Endothelial cell of umbilical vein (primary cell): ENCODE measurements at regions not wholly inside any gene's neighbourhood (a gene's known extent, or its start where the extent isn't known, plus 50 kb on each side); places are given as distances from the start of the nearest gene placed in this dataset.

Source experiments
- BruUV-seq: library from RNA; stranded (reverse); fragments of 400-500 nt; replicated peaks from 2 replicates; lab custom pipeline; 2021; lab: Mats Ljungman, UMichigan
- CTCF ChIA-PET: fragments of 300-600, 350-600 bp; sonication (Branson Sonifier 250); formaldehyde crosslinking; loops from one replicate; lab custom pipeline; 2021; ENCODE audit warnings: antibody characterized with exemption, inconsistent platforms; lab: Charles Lee
- POLR2A ChIA-PET: fragments of 300-600, 350-600 bp; sonication (Branson Sonifier 250); formaldehyde crosslinking; loops from one replicate; lab custom pipeline; 2021; ENCODE audit warnings: antibody characterized with exemption, inconsistent platforms; lab: Charles Lee
- DNase-seq: peaks from one replicate; pipeline ENCODE4 v3.0.0-alpha.2; 2011; ENCODE audit warnings: low read depth, low spot score
- FAIRE-seq: peaks from 2 replicates; lab custom pipeline; 2011; peaks lifted over from hg19 to GRCh38; lab: Jason Lieb, UNC
- H2AFZ ChIP-seq: 2 replicates; pipeline ENCODE4 v1.6.0; 2012; ENCODE audit warnings: low read depth, low read length, control low read depth, inconsistent platforms
- H3K27ac ChIP-seq: 2 replicates; pipeline ENCODE4 v1.5.1; 2011; ENCODE audit warnings: low read depth, mild to moderate bottlenecking, control low read depth, low read length, moderate library complexity; ENCODE audit not compliant: insufficient read depth
- H3K27me3 ChIP-seq, 2 experiments: 2 replicates each; pipeline versions ENCODE4 v1.6.0 to v1.6.1; 2011; ENCODE audit warnings: low read length in 2 of 2, mixed read lengths in 1 of 2; ENCODE audit not compliant: control insufficient read depth in 2 of 2, insufficient read depth in 2 of 2
- H3K36me3 ChIP-seq, 2 experiments: 2 replicates in 1 of 2; 3 replicates in 1 of 2; pipeline ENCODE4 v1.5.1; 2011; ENCODE audit warnings: low read length in 2 of 2, mild to moderate bottlenecking in 1 of 2, moderate library complexity in 1 of 2; ENCODE audit not compliant: control insufficient read depth in 2 of 2, insufficient read depth in 2 of 2; ENCODE audit errors: extremely low read depth in 1 of 2
- H3K4me1 ChIP-seq: 3 replicates; pipeline ENCODE4 v1.5.1; 2011; ENCODE audit warnings: mild to moderate bottlenecking, low read length; ENCODE audit not compliant: control insufficient read depth, insufficient read depth; ENCODE audit errors: extremely low read depth
- H3K4me2 ChIP-seq: 2 replicates; pipeline ENCODE4 v1.6.1; 2011; ENCODE audit warnings: low read length, control low read depth, mixed read lengths; ENCODE audit not compliant: insufficient read depth
- H3K4me3 ChIP-seq, 3 experiments: fragments of 200-600 bp in 1 of 3; sonication (generic), shearing (Covaris generic) in 1 of 3; replicated peaks in 1 of 3; 2 replicates each; pipeline ENCODE4 v1.5.1; 2011 to 2016; ENCODE audit warnings: control low read depth in 3 of 3, low read length in 3 of 3, mild to moderate bottlenecking in 2 of 3, inconsistent platforms in 1 of 3, low read depth in 1 of 3, moderate library complexity in 1 of 3; ENCODE audit not compliant: insufficient read depth in 1 of 3
- H3K79me2 ChIP-seq: 2 replicates; pipeline ENCODE4 v1.6.0; 2012; ENCODE audit warnings: low read length, inconsistent platforms; ENCODE audit not compliant: control insufficient read depth, insufficient read depth
- H3K9ac ChIP-seq: replicated peaks from 2 replicates; pipeline ENCODE3; 2011; ENCODE audit warnings: low read length, control low read depth; ENCODE audit not compliant: insufficient read depth; ENCODE audit errors: extremely low read depth
- H3K9me1 ChIP-seq: replicated peaks from 3 replicates; pipeline ENCODE4 v1.6.0; 2011; ENCODE audit warnings: mild to moderate bottlenecking, low read length; ENCODE audit not compliant: control insufficient read depth, insufficient read depth; ENCODE audit errors: extremely low read depth
- H3K9me3 ChIP-seq: replicated peaks from 2 replicates; pipeline ENCODE4 v1.5.1; 2012; ENCODE audit warnings: low read length, inconsistent platforms; ENCODE audit not compliant: control insufficient read depth, insufficient read depth
- H4K20me1 ChIP-seq: replicated peaks from 2 replicates; pipeline ENCODE3; 2011; ENCODE audit warnings: mild to moderate bottlenecking, low read length; ENCODE audit not compliant: control insufficient read depth, insufficient read depth; ENCODE audit errors: extremely low read depth
- EZH2 ChIP-seq: IDR thresholded peaks from 2 replicates; pipeline ENCODE4 v1.6.1; 2012; ENCODE audit warnings: borderline replicate concordance, low read depth, mild to moderate bottlenecking, moderate library complexity, low read length, inconsistent platforms; ENCODE audit not compliant: severe bottlenecking
- FOS ChIP-seq: IDR thresholded peaks from 2 replicates; pipeline ENCODE4 v1.6.1; 2011; ENCODE audit warnings: mild to moderate bottlenecking, low read length, moderate library complexity, borderline replicate concordance; ENCODE audit not compliant: insufficient read depth
- GATA2 ChIP-seq: IDR thresholded peaks from 2 replicates; pipeline ENCODE4 v1.7.0; 2011; ENCODE audit warnings: low read depth, mild to moderate bottlenecking, moderate library complexity, mixed read lengths, low read length; ENCODE audit not compliant: insufficient read length, insufficient read depth
- JUN ChIP-seq: IDR thresholded peaks from 2 replicates; pipeline ENCODE4 v1.6.1; 2011; ENCODE audit warnings: borderline replicate concordance, low read depth; ENCODE audit not compliant: insufficient read length, insufficient read depth
- MYC ChIP-seq: IDR thresholded peaks from one replicate; pipeline ENCODE4 v1.6.1; 2011; ENCODE audit warnings: mild to moderate bottlenecking, low read depth, low read length
- POLR2A ChIP-seq: IDR thresholded peaks from 2 replicates; pipeline ENCODE4 v1.6.1; 2012; ENCODE audit warnings: low read depth, mild to moderate bottlenecking, control low read depth, low read length
- POLR2AphosphoS5 ChIP-seq: IDR thresholded peaks from 2 replicates; pipeline ENCODE4 v1.6.1; 2012; ENCODE audit warnings: low read depth, mild to moderate bottlenecking, control low read depth, low read length, moderate library complexity; ENCODE audit not compliant: insufficient read depth
- dilution Hi-C: fragments of 300-500 bp; cut with MboI; formaldehyde crosslinking; loops from one replicate; pipeline ENCODE4 v1.15.0; 2019; ENCODE audit warnings: low sequenced_read_pairs; ENCODE audit not compliant: extremely low pct_ligation_motif_present
- intact Hi-C: fragments of 100-400 bp; cut with micrococcal nuclease; formaldehyde crosslinking; loops from one replicate; pipeline ENCODE4 v1.10.0; 2022
- TF ChIP-seq, protein P1 (sequence below), 2 donors: IDR thresholded peaks; 1 replicate in 1 of 2; 2 replicates in 1 of 2; pipeline ENCODE4 v1.5.1; 2011; ENCODE audit warnings: low read length in 2 of 2, mild to moderate bottlenecking in 2 of 2, moderate library complexity in 2 of 2, control low read depth in 1 of 2, inconsistent platforms in 1 of 2, low read depth in 1 of 2; ENCODE audit not compliant: insufficient read depth in 1 of 2; ENCODE audit errors: extremely low read depth in 1 of 2
- TF ChIP-seq, protein P2 (sequence below): IDR thresholded peaks from 2 replicates; pipeline ENCODE4 v1.6.1; 2011; ENCODE audit not compliant: insufficient read depth, insufficient read length

DNA sequence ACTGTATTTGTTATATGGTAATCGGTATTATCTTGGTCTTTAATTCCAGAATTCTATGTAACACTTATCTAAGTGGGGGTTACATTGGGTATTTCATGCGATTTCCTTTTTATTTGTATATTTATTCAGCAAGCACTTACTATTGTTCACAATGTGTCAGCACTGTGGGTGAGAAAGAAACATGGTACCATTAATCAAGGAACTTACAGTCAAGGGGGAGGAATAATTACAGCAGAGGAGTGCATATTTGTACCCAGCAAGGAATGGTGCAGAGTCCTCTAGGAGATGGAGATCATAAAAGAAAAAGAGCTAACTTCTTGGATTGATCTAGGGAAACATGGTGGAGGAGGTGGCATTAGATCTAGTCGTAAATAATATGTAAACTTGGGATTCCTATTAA is 117.0 kb upstream of the KCNJ16 start:
- Histone ChIP-seq H3K4me2 (no peak overlapping the region), H3K36me3 (no peaks in the 10 kb centered on the region), H3K79me2 (no peaks in the 10 kb centered on the region), H4K20me1 (no peaks in the 10 kb centered on the region), H3K27me3 (no peaks in the 10 kb centered on the region), H3K27ac (no peak overlapping the region), H2AFZ (no peak overlapping the region), H3K9me1 (no peaks in the 10 kb centered on the region), H3K9me3 (no peaks in the 10 kb centered on the region), H3K4me1 (no peaks in the 10 kb centered on the region), H3K4me3 (no peak overlapping the region), H3K9ac (no peak overlapping the region)
- dilution Hi-C loops: no loop called here
- intact Hi-C loops: no loop called here
- DNase-seq: no peak
- no peak for FAIRE-seq
- ChIA-PET CTCF (no interaction called here), POLR2A (no interaction called here)
- TF ChIP-seq MYC: no peak
- no peak for TF ChIP-seq GATA2
- no peak for TF ChIP-seq POLR2AphosphoS5
- TF ChIP-seq, protein P1, sequence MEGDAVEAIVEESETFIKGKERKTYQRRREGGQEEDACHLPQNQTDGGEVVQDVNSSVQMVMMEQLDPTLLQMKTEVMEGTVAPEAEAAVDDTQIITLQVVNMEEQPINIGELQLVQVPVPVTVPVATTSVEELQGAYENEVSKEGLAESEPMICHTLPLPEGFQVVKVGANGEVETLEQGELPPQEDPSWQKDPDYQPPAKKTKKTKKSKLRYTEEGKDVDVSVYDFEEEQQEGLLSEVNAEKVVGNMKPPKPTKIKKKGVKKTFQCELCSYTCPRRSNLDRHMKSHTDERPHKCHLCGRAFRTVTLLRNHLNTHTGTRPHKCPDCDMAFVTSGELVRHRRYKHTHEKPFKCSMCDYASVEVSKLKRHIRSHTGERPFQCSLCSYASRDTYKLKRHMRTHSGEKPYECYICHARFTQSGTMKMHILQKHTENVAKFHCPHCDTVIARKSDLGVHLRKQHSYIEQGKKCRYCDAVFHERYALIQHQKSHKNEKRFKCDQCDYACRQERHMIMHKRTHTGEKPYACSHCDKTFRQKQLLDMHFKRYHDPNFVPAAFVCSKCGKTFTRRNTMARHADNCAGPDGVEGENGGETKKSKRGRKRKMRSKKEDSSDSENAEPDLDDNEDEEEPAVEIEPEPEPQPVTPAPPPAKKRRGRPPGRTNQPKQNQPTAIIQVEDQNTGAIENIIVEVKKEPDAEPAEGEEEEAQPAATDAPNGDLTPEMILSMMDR (IDR thresholded peaks at IDR 0.05; ENCODE audit: extremely low read depth in 1 of 2, insufficient read depth in 1 of 2, low read depth in 1 of 2, low read length in 2 of 2): no peak
- TF ChIP-seq POLR2A: no peak
- TF ChIP-seq, protein P2, sequence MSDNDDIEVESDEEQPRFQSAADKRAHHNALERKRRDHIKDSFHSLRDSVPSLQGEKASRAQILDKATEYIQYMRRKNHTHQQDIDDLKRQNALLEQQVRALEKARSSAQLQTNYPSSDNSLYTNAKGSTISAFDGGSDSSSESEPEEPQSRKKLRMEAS: no peak
- no peak for TF ChIP-seq EZH2
- no peak for TF ChIP-seq JUN
- no peak for TF ChIP-seq FOS
- BruUV-seq: no TSS peak
